GM12891 (cell line): ENCODE measurements at regions not wholly inside any gene's neighbourhood (a gene's known extent, or its start where the extent isn't known, plus 50 kb on each side); places are given as distances from the start of the nearest gene placed in this dataset.

ENCODE experiments used
- PAX5 ChIP-seq: IDR thresholded peaks from 2 replicates; pipeline ENCODE4 v1.6.1; 2011; ENCODE audit warnings: low read length, moderate library complexity, mild to moderate bottlenecking; ENCODE audit not compliant: insufficient read depth, severe bottlenecking
- POLR2AphosphoS5 ChIP-seq: IDR thresholded peaks from 2 replicates; pipeline ENCODE4 v1.6.1; 2011; ENCODE audit warnings: low read depth, low read length, control low read depth
- TAF1 ChIP-seq: IDR thresholded peaks from 2 replicates; pipeline ENCODE4 v1.6.1; 2011; ENCODE audit warnings: low read depth, low read length, control low read depth

GRCh38 chr1:212217633-212218032 is 67.6 kb upstream of the PPP2R5A start:
- no peak for TF ChIP-seq POLR2AphosphoS5
- TF ChIP-seq TAF1: no peak
- TF ChIP-seq PAX5: no peak
